Peyer's patch (tissue), 4 donors: ENCODE measurements at regions not wholly inside any gene's neighbourhood (a gene's known extent, or its start where the extent isn't known, plus 50 kb on each side); places are given as distances from the start of the nearest gene placed in this dataset.

ENCODE experiments used
- DNase-seq, 3 donors: peaks; one replicate each; pipeline ENCODE4 v3.0.0-alpha.2; 2017 to 2019
- H3K27ac ChIP-seq, 4 donors: fragments of 200-600 bp; sonication (generic); one replicate each; pipeline ENCODE4 v1.5.1; 2016 to 2019
- H3K27me3 ChIP-seq, 2 donors: fragments of 200-600 bp; sonication (generic); one replicate each; pipeline ENCODE4 v1.5.1; 2019
- H3K36me3 ChIP-seq, 3 donors: fragments of 200-600 bp; sonication (generic); one replicate each; pipeline ENCODE4 v1.5.1; 2016 to 2019
- H3K4me1 ChIP-seq, 4 donors: fragments of 200-600 bp; sonication (generic); one replicate each; pipeline ENCODE4 v1.5.1; 2016 to 2019
- H3K4me3 ChIP-seq, 4 donors: fragments of 200-600 bp; sonication (generic); 1 replicate in 3 of 4; 2 replicates in 1 of 4; pipeline ENCODE4 v1.5.1; 2016 to 2019; ENCODE audit warnings: mild to moderate bottlenecking in 1 of 4
- H3K9me3 ChIP-seq, 4 donors: fragments of 200-600 bp; sonication (generic); one replicate each; pipeline ENCODE4 v1.5.1; 2016 to 2019; ENCODE audit warnings: mild to moderate bottlenecking in 1 of 4
- CTCF ChIP-seq, 6 experiments: fragments of 450-650 bp in 4 of 6; fragments of 200-600 bp in 2 of 6; sonication (generic) in 1 of 6; IDR thresholded peaks; one replicate each; pipeline ENCODE4 v1.5.1; 2017 to 2019; ENCODE audit warnings: antibody characterized with exemption in 6 of 6, mild to moderate bottlenecking in 3 of 6, moderate library complexity in 1 of 6
- POLR2A ChIP-seq, 2 donors: fragments of 450-650 bp; IDR thresholded peaks; one replicate each; pipeline ENCODE4 v1.5.1; 2017; ENCODE audit warnings: antibody characterized with exemption in 2 of 2, mild to moderate bottlenecking in 2 of 2, moderate library complexity in 2 of 2

GRCh38 chr6:71499667-71500066, 211.1 kb downstream of the OGFRL1 start:
- no peak overlapping the region for H3K27ac ChIP-seq
- no peak for TF ChIP-seq POLR2A (IDR thresholded peaks at IDR 0.05)
- no peak for TF ChIP-seq CTCF (IDR thresholded peaks at IDR 0.05)
- no peak for DNase-seq
- no peaks in the 10 kb centered on the region for H3K4me1 ChIP-seq
- no peaks in the 10 kb centered on the region for H3K9me3 ChIP-seq
- H3K36me3 ChIP-seq = no peaks in the 10 kb centered on the region
- no peak overlapping the region for H3K4me3 ChIP-seq
- H3K27me3 ChIP-seq = no peaks in the 10 kb centered on the region

- Histone ChIP-seq H3K36me3 (no peaks in the 10 kb centered on the region), H3K27me3 (no peaks in the 10 kb centered on the region), H3K4me1 (no peaks in the 10 kb centered on the region), H3K27ac (no peak overlapping the region), H3K4me3 (no peak overlapping the region), H3K9me3 (no peaks in the 10 kb centered on the region)
- no peak for TF ChIP-seq CTCF (IDR thresholded peaks at IDR 0.05)
- TF ChIP-seq POLR2A (IDR thresholded peaks at IDR 0.05) = no peak
- no peak for DNase-seq
These were observed 213.6 kb downstream of the OGFRL1 start for GRCh38 chr6:71502168-71502567.

GRCh38 chr6:71502956-71503355, 214.3 kb downstream of the OGFRL1 start:
- TF ChIP-seq POLR2A (IDR thresholded peaks at IDR 0.05) (no peak), CTCF (IDR thresholded peaks at IDR 0.05) (no peak)
- H3K36me3 ChIP-seq = no peaks in the 10 kb centered on the region
- no peaks in the 10 kb centered on the region for H3K4me1 ChIP-seq
- no peak overlapping the region for H3K4me3 ChIP-seq
- no peaks in the 10 kb centered on the region for H3K9me3 ChIP-seq
- no peak for DNase-seq
- no peaks in the 10 kb centered on the region for H3K27me3 ChIP-seq
- no peak overlapping the region for H3K27ac ChIP-seq

- Histone ChIP-seq H3K27me3 (no peaks in the 10 kb centered on the region), H3K9me3 (no peaks in the 10 kb centered on the region), H3K27ac (no peak overlapping the region), H3K36me3 (no peaks in the 10 kb centered on the region), H3K4me3 (no peak overlapping the region), H3K4me1 (no peaks in the 10 kb centered on the region)
- TF ChIP-seq POLR2A (IDR thresholded peaks at IDR 0.05) = no peak
- TF ChIP-seq CTCF (IDR thresholded peaks at IDR 0.05) = no peak
- DNase-seq = no peak
These were observed 218.6 kb downstream of the OGFRL1 start for GRCh38 chr6:71507183-71507582.

GRCh38 chr6:71509191-71510005, 220.8 kb downstream of the OGFRL1 start:
- H3K27me3 ChIP-seq = no peaks in the 10 kb centered on the region
- no peak for DNase-seq
- no peak overlapping the region for H3K4me3 ChIP-seq
- H3K27ac ChIP-seq = no peak overlapping the region
- no peaks in the 10 kb centered on the region for H3K4me1 ChIP-seq
- TF ChIP-seq CTCF (IDR thresholded peaks at IDR 0.05) = no peak
- no peak for TF ChIP-seq POLR2A (IDR thresholded peaks at IDR 0.05)
- no peaks in the 10 kb centered on the region for H3K9me3 ChIP-seq
- H3K36me3 ChIP-seq = no peaks in the 10 kb centered on the region
